ENCODE measurements at regions not wholly inside any gene's neighbourhood (a gene's known extent, or its start where the extent isn't known, plus 50 kb on each side); places are given as distances from the start of the nearest gene placed in this dataset.

DNA sequence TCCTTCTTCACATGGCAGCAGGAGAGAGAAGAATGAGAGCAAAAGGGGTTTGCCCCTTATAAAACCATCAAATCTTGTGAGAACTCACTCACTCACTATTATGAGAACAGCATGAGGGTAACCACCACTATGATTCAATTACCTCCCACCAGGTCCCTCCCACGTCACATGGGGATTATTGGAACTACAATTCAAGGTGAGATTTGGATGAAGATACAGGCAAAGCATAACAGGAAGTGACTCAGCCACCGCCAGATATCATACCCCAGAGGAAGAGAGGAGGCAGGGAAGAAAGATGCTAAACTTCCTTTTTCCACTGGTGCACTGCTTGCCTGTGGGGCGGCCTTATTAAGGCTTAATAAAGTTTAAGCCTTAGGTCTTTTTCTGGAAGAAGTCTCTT, 766.1 kb downstream of the KCTD8 start:
- Histone ChIP-seq H3K36me3 (ENCODE audit: insufficient read depth, low read length) (no peaks in the 10 kb centered on the region), H3K9me3 (ENCODE audit: low read length) (no peaks in the 10 kb centered on the region), H3K27ac (ENCODE audit: low read depth, low read length, poor library complexity, severe bottlenecking) (no peak overlapping the region), H2AFZ (ENCODE audit: low read length) (no peak overlapping the region), H3K9me2 (ENCODE audit: insufficient read depth, low read length) (no peaks in the 10 kb centered on the region), H4K20me1 (ENCODE audit: insufficient read depth, low read length) (no peaks in the 10 kb centered on the region), H3K4me3 (ENCODE audit: low read depth, low read length, poor library complexity, severe bottlenecking) (no peak overlapping the region), H3K4me2 (ENCODE audit: low read length) (no peak overlapping the region), H3K4me1 (ENCODE audit: insufficient read depth, low read length, poor library complexity, severe bottlenecking) (no peaks in the 10 kb centered on the region), H3K79me2 (ENCODE audit: insufficient read depth, low read depth, low read length) (no peaks in the 10 kb centered on the region)
- ChIA-PET POLR2A (no interaction called here), CTCF (ENCODE audit: unreplicated experiment) (no interaction called here)
- intact Hi-C loops (cut with micrococcal nuclease; ENCODE audit: unreplicated experiment), result no loop called here
- no peak for DNase-seq (ENCODE audit: low spot score)
- no TSS peak for BruUV-seq (replicated peaks)
- TF ChIP-seq, protein P1, sequence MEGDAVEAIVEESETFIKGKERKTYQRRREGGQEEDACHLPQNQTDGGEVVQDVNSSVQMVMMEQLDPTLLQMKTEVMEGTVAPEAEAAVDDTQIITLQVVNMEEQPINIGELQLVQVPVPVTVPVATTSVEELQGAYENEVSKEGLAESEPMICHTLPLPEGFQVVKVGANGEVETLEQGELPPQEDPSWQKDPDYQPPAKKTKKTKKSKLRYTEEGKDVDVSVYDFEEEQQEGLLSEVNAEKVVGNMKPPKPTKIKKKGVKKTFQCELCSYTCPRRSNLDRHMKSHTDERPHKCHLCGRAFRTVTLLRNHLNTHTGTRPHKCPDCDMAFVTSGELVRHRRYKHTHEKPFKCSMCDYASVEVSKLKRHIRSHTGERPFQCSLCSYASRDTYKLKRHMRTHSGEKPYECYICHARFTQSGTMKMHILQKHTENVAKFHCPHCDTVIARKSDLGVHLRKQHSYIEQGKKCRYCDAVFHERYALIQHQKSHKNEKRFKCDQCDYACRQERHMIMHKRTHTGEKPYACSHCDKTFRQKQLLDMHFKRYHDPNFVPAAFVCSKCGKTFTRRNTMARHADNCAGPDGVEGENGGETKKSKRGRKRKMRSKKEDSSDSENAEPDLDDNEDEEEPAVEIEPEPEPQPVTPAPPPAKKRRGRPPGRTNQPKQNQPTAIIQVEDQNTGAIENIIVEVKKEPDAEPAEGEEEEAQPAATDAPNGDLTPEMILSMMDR (conservative IDR thresholded peaks at IDR 0.05; ENCODE audit: low read length), result no peak
- TF ChIP-seq EZH2phosphoT487 (IDR thresholded peaks at IDR 0.05; ENCODE audit: borderline replicate concordance, low read depth, low read length), result no peak

- TF ChIP-seq EZH2phosphoT487 (IDR thresholded peaks at IDR 0.05; ENCODE audit: borderline replicate concordance, low read depth, low read length), result no peak
- TF ChIP-seq, protein P1 (conservative IDR thresholded peaks at IDR 0.05; ENCODE audit: low read length), result no peak
- Histone ChIP-seq H3K27ac (ENCODE audit: low read depth, low read length, poor library complexity, severe bottlenecking) (no peak overlapping the region), H4K20me1 (ENCODE audit: insufficient read depth, low read length) (no peaks in the 10 kb centered on the region), H3K4me1 (ENCODE audit: insufficient read depth, low read length, poor library complexity, severe bottlenecking) (no peaks in the 10 kb centered on the region), H3K4me3 (ENCODE audit: low read depth, low read length, poor library complexity, severe bottlenecking) (no peak overlapping the region), H3K4me2 (ENCODE audit: low read length) (no peak overlapping the region), H3K79me2 (ENCODE audit: insufficient read depth, low read depth, low read length) (no peaks in the 10 kb centered on the region), H3K9me3 (ENCODE audit: low read length) (no peaks in the 10 kb centered on the region), H3K36me3 (ENCODE audit: insufficient read depth, low read length) (no peaks in the 10 kb centered on the region), H3K9me2 (ENCODE audit: insufficient read depth, low read length) (no peaks in the 10 kb centered on the region), H2AFZ (ENCODE audit: low read length) (no peak overlapping the region)
- BruUV-seq (replicated peaks), result no TSS peak
- DNase-seq (ENCODE audit: low spot score), result no peak
- ChIA-PET POLR2A (no interaction called here), CTCF (ENCODE audit: unreplicated experiment) (no interaction called here)
- intact Hi-C loops (cut with micrococcal nuclease; ENCODE audit: unreplicated experiment), result no loop called here
Observed at GRCh38 chr4:43690116-43690515, 758.5 kb downstream of the KCTD8 start.

- H3K79me2 ChIP-seq (ENCODE audit: insufficient read depth, low read depth, low read length), result no peaks in the 10 kb centered on the region
- ChIA-PET POLR2A (no interaction called here), CTCF (ENCODE audit: unreplicated experiment) (no interaction called here)
- intact Hi-C loops (cut with micrococcal nuclease; ENCODE audit: unreplicated experiment), result no loop called here
- H3K4me3 ChIP-seq (ENCODE audit: low read depth, low read length, poor library complexity, severe bottlenecking), result no peak overlapping the region
- no peak overlapping the region for H3K27ac ChIP-seq (ENCODE audit: low read depth, low read length, poor library complexity, severe bottlenecking)
- no peaks in the 10 kb centered on the region for H3K4me1 ChIP-seq (ENCODE audit: insufficient read depth, low read length, poor library complexity, severe bottlenecking)
- no peaks in the 10 kb centered on the region for H3K36me3 ChIP-seq (ENCODE audit: insufficient read depth, low read length)
- H3K9me3 ChIP-seq (ENCODE audit: low read length), result no peaks in the 10 kb centered on the region
- no peaks in the 10 kb centered on the region for H3K9me2 ChIP-seq (ENCODE audit: insufficient read depth, low read length)
- no TSS peak for BruUV-seq (replicated peaks)
- H4K20me1 ChIP-seq (ENCODE audit: insufficient read depth, low read length), result no peaks in the 10 kb centered on the region
- H2AFZ ChIP-seq (ENCODE audit: low read length), result no peak overlapping the region
- no peak for DNase-seq (ENCODE audit: low spot score)
- TF ChIP-seq, protein P1 (conservative IDR thresholded peaks at IDR 0.05; ENCODE audit: low read length), result no peak
- no peak for TF ChIP-seq EZH2phosphoT487 (IDR thresholded peaks at IDR 0.05; ENCODE audit: borderline replicate concordance, low read depth, low read length)
- H3K4me2 ChIP-seq (ENCODE audit: low read length), result no peak overlapping the region
Observed at GRCh38 chr4:43693876-43694275, 754.7 kb downstream of the KCTD8 start.
